Lower lobe of right lung (tissue), 2 donors: ENCODE measurements at regions not wholly inside any gene's neighbourhood (a gene's known extent, or its start where the extent isn't known, plus 50 kb on each side); places are given as distances from the start of the nearest gene placed in this dataset.

ENCODE experiments used
- ATAC-seq, 2 donors: fragments of 200-7000 bp; cut with Tn5 transposase; one replicate each; pipeline ENCODE4 v1.9.1; 2020 to 2022; ENCODE audit warnings: mild to moderate bottlenecking in 2 of 2, moderate library complexity in 2 of 2
- DNase-seq: peaks from one replicate; pipeline ENCODE4 v3.0.0-alpha.2; 2020
- H3K27ac ChIP-seq: fragments of 200-600 bp; one replicate; pipeline ENCODE4 v1.8.0; 2022
- H3K27me3 ChIP-seq: fragments of 200-600 bp; one replicate; pipeline ENCODE4 v1.8.0; 2022; ENCODE audit warnings: low read depth
- H3K36me3 ChIP-seq: fragments of 200-600 bp; one replicate; pipeline ENCODE4 v1.8.0; 2022; ENCODE audit warnings: mild to moderate bottlenecking
- H3K4me1 ChIP-seq: fragments of 200-600 bp; one replicate; pipeline ENCODE4 v1.8.0; 2022
- H3K4me3 ChIP-seq: fragments of 200-600 bp; one replicate; pipeline ENCODE4 v1.8.0; 2022; ENCODE audit warnings: mild to moderate bottlenecking
- H3K9me3 ChIP-seq: fragments of 200-600 bp; one replicate; pipeline ENCODE4 v1.8.0; 2022
- CTCF ChIP-seq: fragments of 200-600 bp; IDR thresholded peaks from one replicate; pipeline ENCODE4 v1.8.0; 2022; ENCODE audit warnings: antibody characterized with exemption, mild to moderate bottlenecking
- intact Hi-C: fragments of 100-400 bp; cut with DNase I; formaldehyde crosslinking; loops from one replicate; pipeline ENCODE4 v1.11.0; 2022
- donor health status: DM: no; HTN: yes; CAD: no; lungs with severe emphysema.

- H3K9me3 ChIP-seq = no peaks in the 10 kb centered on the region
- H3K36me3 ChIP-seq = no peaks in the 10 kb centered on the region
- H3K4me1 ChIP-seq = no peaks in the 10 kb centered on the region
- no peak overlapping the region for H3K4me3 ChIP-seq
- no peak for DNase-seq
- H3K27ac ChIP-seq = no peak overlapping the region
- intact Hi-C loops = no loop called here
- TF ChIP-seq CTCF = no peak
- no peak for ATAC-seq
- no peaks in the 10 kb centered on the region for H3K27me3 ChIP-seq
Observed at GRCh38 chr2:109070290-109070689, 58.7 kb upstream of the SH3RF3 start.

- ATAC-seq (no peak), DNase-seq (no peak)
- Histone ChIP-seq H3K9me3 (no peaks in the 10 kb centered on the region), H3K4me1 (no peaks in the 10 kb centered on the region), H3K27ac (no peak overlapping the region), H3K36me3 (no peaks in the 10 kb centered on the region), H3K27me3 (no peaks in the 10 kb centered on the region), H3K4me3 (no peak overlapping the region)
- intact Hi-C loops = no loop called here
- TF ChIP-seq CTCF = no peak
Observed at GRCh38 chr2:109069331-109070194, 59.4 kb upstream of the SH3RF3 start.

- DNase-seq = no peak
- ATAC-seq = no peak
- no peak for TF ChIP-seq CTCF
- Histone ChIP-seq H3K27me3 (no peaks in the 10 kb centered on the region), H3K9me3 (no peaks in the 10 kb centered on the region), H3K27ac (no peak overlapping the region), H3K4me3 (no peak overlapping the region), H3K4me1 (no peaks in the 10 kb centered on the region), H3K36me3 (no peaks in the 10 kb centered on the region)
- intact Hi-C loops = no loop called here
Observed at GRCh38 chr2:109068811-109069210, 60.2 kb upstream of the SH3RF3 start.

- no peak for ATAC-seq
- H3K27me3 ChIP-seq = no peaks in the 10 kb centered on the region
- H3K9me3 ChIP-seq = no peaks in the 10 kb centered on the region
- TF ChIP-seq CTCF = no peak
- no peaks in the 10 kb centered on the region for H3K36me3 ChIP-seq
- no peaks in the 10 kb centered on the region for H3K4me1 ChIP-seq
- no peak overlapping the region for H3K4me3 ChIP-seq
- H3K27ac ChIP-seq = no peak overlapping the region
- DNase-seq = no peak
- intact Hi-C loops = no loop called here
Observed at GRCh38 chr2:109067631-109068125, 61.3 kb upstream of the SH3RF3 start.

GRCh38 chr2:109066917-109067597 is 61.9 kb upstream of the SH3RF3 start:
- H3K36me3 ChIP-seq = no peaks in the 10 kb centered on the region
- H3K9me3 ChIP-seq = no peaks in the 10 kb centered on the region
- ATAC-seq (no peak), DNase-seq (no peak)
- intact Hi-C loops = no loop called here
- no peak overlapping the region for H3K27ac ChIP-seq
- no peak for TF ChIP-seq CTCF
- H3K4me3 ChIP-seq = no peak overlapping the region
- H3K27me3 ChIP-seq = no peaks in the 10 kb centered on the region
- no peaks in the 10 kb centered on the region for H3K4me1 ChIP-seq
